Right lobe of liver (tissue), 6 donors: ENCODE measurements at regions not wholly inside any gene's neighbourhood (a gene's known extent, or its start where the extent isn't known, plus 50 kb on each side); places are given as distances from the start of the nearest gene placed in this dataset.

Source experiments
- ATAC-seq, 4 donors: fragments of 200-7000 bp; cut with Tn5 transposase; one replicate each; pipeline ENCODE4 v1.9.1; 2020; ENCODE audit warnings: mild to moderate bottlenecking in 4 of 4, moderate library complexity in 4 of 4
- DNase-seq, 3 donors: peaks; one replicate each; pipeline ENCODE4 v3.0.0-alpha.2; 2020
- H3K27ac ChIP-seq, 3 donors: fragments of 200-600 bp; one replicate each; pipeline ENCODE4 v1.8.0; 2022
- H3K27me3 ChIP-seq, 2 donors: fragments of 200-600 bp; one replicate each; pipeline ENCODE4 v1.8.0; 2022
- H3K36me3 ChIP-seq, 4 donors: fragments of 200-600 bp; sonication (generic) in 1 of 4; one replicate each; pipeline versions ENCODE4 v1.5.1 to v1.8.0; 2017 to 2022; ENCODE audit warnings: control low read depth in 1 of 4
- H3K4me1 ChIP-seq, 4 donors: fragments of 200-600 bp; sonication (generic) in 1 of 4; one replicate each; pipeline versions ENCODE4 v1.5.1 to v1.8.0; 2017 to 2022; ENCODE audit warnings: control low read depth in 1 of 4
- H3K4me3 ChIP-seq, 3 donors: fragments of 200-600 bp; one replicate each; pipeline ENCODE4 v1.8.0; 2022
- H3K9me3 ChIP-seq, 4 donors: fragments of 200-600 bp; sonication (generic) in 1 of 4; one replicate each; pipeline versions ENCODE4 v1.5.1 to v1.8.0; 2017 to 2022; ENCODE audit warnings: control low read depth in 1 of 4
- POLR2A ChIP-seq: fragments of 450-650 bp; IDR thresholded peaks from one replicate; pipeline ENCODE4 v1.6.1; 2017; ENCODE audit warnings: antibody characterized with exemption, mild to moderate bottlenecking
- WGBS: methylation state at CpG from one replicate; pipeline ENCODE4 v1.1.6; 2018; ENCODE audit warnings: low coverage, low lambda C conversion rate; ENCODE audit not compliant: insufficient coverage; ENCODE audit errors: missing lambda C conversion rate; 5-methylcytosine and 5-hydroxymethylcytosine counted together
- intact Hi-C, 2 donors: fragments of 100-400 bp; cut with DNase I; formaldehyde crosslinking; loops; one replicate each; pipeline versions ENCODE4 v1.11.2 to v1.14.1; 2022
- TF ChIP-seq, protein P1 (sequence below), 4 donors: fragments of 200-600 bp in 3 of 4; fragments of 450-650 bp in 1 of 4; IDR thresholded peaks; one replicate each; pipeline versions ENCODE4 v1.5.1 to v1.8.0; 2016 to 2022; ENCODE audit warnings: antibody characterized with exemption in 4 of 4, mild to moderate bottlenecking in 2 of 4
- donor health status: DM: no; HTN: yes; CAD: no.
- donor health status: DM: no; HTN: no; CAD: no.
- donor health status: DM: no; HTN: no; CAD: no.
- donor health status: DM: no; HTN: yes; CAD: no.
- donor health status: DM: no; HTN: yes; CAD: no.

DNA sequence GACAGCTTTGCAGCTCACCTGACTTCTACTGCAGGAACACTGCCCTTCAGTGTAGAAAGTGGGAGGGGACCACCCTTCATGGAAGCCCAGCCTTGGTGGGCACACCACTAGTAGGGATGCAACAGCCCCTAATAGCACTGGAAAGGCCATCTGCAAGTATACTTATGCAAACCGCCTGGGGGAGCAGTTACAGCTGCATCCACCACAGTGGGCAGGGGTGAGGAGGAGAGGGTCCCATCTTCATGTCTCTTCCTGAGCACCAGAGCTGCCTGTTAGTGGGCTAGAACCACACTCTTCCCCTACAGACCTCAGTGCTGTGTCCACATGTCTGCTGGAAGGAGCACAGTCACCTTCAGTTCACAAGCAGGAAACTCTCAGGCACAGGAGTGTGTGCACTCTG, 66.2 kb upstream of the LHX8 start:
- no peaks in the 10 kb centered on the region for H3K4me1 ChIP-seq
- no CpG with 5 or more reads among the region's 1 CpG for WGBS
- TF ChIP-seq POLR2A = no peak
- TF ChIP-seq, protein P1, sequence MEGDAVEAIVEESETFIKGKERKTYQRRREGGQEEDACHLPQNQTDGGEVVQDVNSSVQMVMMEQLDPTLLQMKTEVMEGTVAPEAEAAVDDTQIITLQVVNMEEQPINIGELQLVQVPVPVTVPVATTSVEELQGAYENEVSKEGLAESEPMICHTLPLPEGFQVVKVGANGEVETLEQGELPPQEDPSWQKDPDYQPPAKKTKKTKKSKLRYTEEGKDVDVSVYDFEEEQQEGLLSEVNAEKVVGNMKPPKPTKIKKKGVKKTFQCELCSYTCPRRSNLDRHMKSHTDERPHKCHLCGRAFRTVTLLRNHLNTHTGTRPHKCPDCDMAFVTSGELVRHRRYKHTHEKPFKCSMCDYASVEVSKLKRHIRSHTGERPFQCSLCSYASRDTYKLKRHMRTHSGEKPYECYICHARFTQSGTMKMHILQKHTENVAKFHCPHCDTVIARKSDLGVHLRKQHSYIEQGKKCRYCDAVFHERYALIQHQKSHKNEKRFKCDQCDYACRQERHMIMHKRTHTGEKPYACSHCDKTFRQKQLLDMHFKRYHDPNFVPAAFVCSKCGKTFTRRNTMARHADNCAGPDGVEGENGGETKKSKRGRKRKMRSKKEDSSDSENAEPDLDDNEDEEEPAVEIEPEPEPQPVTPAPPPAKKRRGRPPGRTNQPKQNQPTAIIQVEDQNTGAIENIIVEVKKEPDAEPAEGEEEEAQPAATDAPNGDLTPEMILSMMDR (IDR thresholded peaks at IDR 0.05) = no peak
- no peaks in the 10 kb centered on the region for H3K27me3 ChIP-seq
- no peak overlapping the region for H3K27ac ChIP-seq
- no peaks in the 10 kb centered on the region for H3K36me3 ChIP-seq
- H3K4me3 ChIP-seq = no peak overlapping the region
- intact Hi-C loops = no loop called here
- ATAC-seq (no peak), DNase-seq (no peak)
- no peaks in the 10 kb centered on the region for H3K9me3 ChIP-seq

DNA sequence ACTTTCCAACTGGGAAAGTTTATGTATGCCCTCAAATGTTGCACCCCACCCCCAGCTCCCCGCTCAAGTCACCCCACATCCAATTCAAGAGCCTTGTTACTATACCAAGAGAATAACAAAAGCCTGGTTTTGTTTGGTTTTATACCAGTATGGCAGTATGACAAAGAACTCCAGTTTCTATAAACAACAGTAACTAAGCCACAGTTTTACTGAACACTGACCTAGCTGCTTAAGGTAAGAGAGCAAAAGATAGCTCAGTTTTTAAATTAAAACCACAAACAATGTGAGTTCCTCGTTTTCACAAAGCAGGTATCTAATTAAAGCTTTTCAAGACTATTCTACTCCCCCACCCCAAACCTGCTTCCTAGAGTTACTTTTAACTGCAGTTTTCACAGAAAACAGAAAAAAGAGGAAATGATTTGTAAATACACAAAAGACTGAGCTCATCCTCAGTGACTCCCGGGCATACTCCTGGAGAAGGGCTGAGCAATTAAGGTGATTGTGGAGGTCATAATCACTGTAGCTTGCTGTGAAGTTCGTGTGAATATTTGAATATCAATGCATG, 59.3 kb upstream of the LHX8 start:
- no peak overlapping the region for H3K27ac ChIP-seq
- DNase-seq (no peak), ATAC-seq (no peak)
- H3K9me3 ChIP-seq = no peaks in the 10 kb centered on the region
- WGBS = 4% methylated on average over 4 of the region's 4 CpGs
- TF ChIP-seq POLR2A = no peak
- TF ChIP-seq, protein P1 (IDR thresholded peaks at IDR 0.05) = no peak
- no peaks in the 10 kb centered on the region for H3K36me3 ChIP-seq
- no peak overlapping the region for H3K4me3 ChIP-seq
- no peaks in the 10 kb centered on the region for H3K4me1 ChIP-seq
- intact Hi-C loops = no loop called here
- H3K27me3 ChIP-seq = no peaks in the 10 kb centered on the region

- H3K27ac ChIP-seq = no peak overlapping the region
- no peak for TF ChIP-seq POLR2A
- TF ChIP-seq, protein P1 (IDR thresholded peaks at IDR 0.05) = no peak
- ATAC-seq (no peak), DNase-seq (no peak)
- H3K9me3 ChIP-seq = no peaks in the 10 kb centered on the region
- no peaks in the 10 kb centered on the region for H3K4me1 ChIP-seq
- WGBS = 17% methylated on average over 4 of the region's 4 CpGs
- H3K27me3 ChIP-seq = no peaks in the 10 kb centered on the region
- H3K36me3 ChIP-seq = no peaks in the 10 kb centered on the region
- intact Hi-C loops = no loop called here
- H3K4me3 ChIP-seq = no peak overlapping the region
Measured at GRCh38 chr1:75079538-75080290, 54.5 kb upstream of the LHX8 start.

DNA sequence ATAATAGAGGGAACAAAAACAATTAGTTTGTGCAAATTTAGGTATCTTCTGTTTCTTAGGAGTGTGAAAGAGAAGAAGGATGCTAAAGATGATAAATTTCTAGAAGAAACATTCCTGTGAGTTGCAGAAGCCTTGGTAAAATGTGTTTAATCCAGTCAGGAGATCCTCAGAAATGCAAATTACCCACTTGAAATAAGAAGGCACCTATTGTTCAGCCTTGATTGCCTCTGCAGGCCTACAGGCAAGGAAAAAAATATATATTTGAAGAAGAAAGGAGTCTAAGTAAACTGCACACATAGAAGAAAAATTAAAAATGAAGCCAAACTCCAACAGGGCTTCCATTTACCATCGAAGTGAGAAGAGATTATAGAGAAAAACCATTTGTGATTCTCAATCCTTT, 51.0 kb upstream of the LHX8 start:
- ATAC-seq = no peak
- WGBS = 11% methylated on average over 1 of the region's 1 CpG
- intact Hi-C loops = no loop called here

More for the DNA sequence above, 51.0 kb upstream of the LHX8 start:
- Histone ChIP-seq H3K27ac (no peak overlapping the region), H3K9me3 (no peaks in the 10 kb centered on the region), H3K27me3 (no peaks in the 10 kb centered on the region), H3K4me3 (no peak overlapping the region), H3K4me1 (no peaks in the 10 kb centered on the region), H3K36me3 (no peaks in the 10 kb centered on the region)
- DNase-seq = no peak
- TF ChIP-seq POLR2A = no peak
- TF ChIP-seq, protein P1 (IDR thresholded peaks at IDR 0.05) = no peak
